Fibroblast of pulmonary artery (primary cell): ENCODE measurements at regions not wholly inside any gene's neighbourhood (a gene's known extent, or its start where the extent isn't known, plus 50 kb on each side); places are given as distances from the start of the nearest gene placed in this dataset.

Experiments
- DNase-seq: peaks from one replicate; pipeline ENCODE4 v3.0.0-alpha.2; 2010; ENCODE audit warnings: low read depth
- H3K4me3 ChIP-seq: replicated peaks from 2 replicates; pipeline ENCODE4 v1.5.1; 2011; ENCODE audit warnings: low read depth, mild to moderate bottlenecking, control low read depth, low read length, moderate library complexity
- TF ChIP-seq, protein P1 (sequence below): IDR thresholded peaks from 2 replicates; pipeline ENCODE4 v1.5.1; 2011; ENCODE audit warnings: mild to moderate bottlenecking, control low read depth, low read length, inconsistent platforms; ENCODE audit errors: missing control alignments

DNA sequence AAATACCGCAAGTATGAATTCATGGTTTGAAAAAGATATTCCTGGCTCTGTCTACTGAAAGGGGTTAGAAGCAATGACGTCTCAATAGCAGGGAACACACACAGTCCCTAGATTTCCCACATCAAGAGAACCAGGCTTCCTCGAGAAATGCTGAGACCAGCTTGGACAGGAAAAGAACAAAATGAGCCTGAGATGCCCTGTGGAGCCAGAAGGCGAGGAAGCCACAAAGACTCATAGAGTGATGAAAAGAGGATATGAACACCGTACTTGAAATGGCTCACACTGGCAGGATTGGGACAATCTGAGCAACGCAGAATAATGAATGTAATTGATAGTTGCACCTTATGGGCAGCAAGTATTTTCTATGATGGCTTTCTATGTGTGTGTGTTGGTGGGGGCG lies 302.4 kb upstream of the ATP10A start:
- H3K4me3 ChIP-seq = no peak overlapping the region
- TF ChIP-seq, protein P1, sequence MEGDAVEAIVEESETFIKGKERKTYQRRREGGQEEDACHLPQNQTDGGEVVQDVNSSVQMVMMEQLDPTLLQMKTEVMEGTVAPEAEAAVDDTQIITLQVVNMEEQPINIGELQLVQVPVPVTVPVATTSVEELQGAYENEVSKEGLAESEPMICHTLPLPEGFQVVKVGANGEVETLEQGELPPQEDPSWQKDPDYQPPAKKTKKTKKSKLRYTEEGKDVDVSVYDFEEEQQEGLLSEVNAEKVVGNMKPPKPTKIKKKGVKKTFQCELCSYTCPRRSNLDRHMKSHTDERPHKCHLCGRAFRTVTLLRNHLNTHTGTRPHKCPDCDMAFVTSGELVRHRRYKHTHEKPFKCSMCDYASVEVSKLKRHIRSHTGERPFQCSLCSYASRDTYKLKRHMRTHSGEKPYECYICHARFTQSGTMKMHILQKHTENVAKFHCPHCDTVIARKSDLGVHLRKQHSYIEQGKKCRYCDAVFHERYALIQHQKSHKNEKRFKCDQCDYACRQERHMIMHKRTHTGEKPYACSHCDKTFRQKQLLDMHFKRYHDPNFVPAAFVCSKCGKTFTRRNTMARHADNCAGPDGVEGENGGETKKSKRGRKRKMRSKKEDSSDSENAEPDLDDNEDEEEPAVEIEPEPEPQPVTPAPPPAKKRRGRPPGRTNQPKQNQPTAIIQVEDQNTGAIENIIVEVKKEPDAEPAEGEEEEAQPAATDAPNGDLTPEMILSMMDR = no peak
- DNase-seq = no peak

- no peak overlapping the region for H3K4me3 ChIP-seq
- no peak for DNase-seq
- TF ChIP-seq, protein P1 = no peak
Measured at GRCh38 chr15:26160343-26160742, 297.2 kb upstream of the ATP10A start.

DNA sequence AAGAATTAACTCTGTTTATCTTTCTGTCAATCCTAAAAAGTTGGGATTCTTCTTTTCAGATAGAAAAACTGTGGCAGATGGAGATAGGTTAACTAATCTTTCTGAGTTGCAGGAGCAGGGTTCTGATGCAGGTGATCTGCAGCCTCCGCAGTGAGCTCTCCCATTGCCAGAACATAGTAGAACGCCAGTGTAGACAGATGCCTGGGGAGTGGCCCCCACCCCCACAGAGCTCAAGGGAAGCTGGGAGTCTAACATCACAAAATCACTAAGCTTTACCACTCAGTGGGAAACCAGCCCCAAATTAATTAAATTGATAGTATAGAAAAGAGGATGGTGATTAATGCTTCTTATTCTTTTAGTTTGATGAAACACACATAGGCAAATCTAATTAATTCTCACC lies 295.0 kb upstream of the ATP10A start:
- TF ChIP-seq, protein P1 = no peak

GRCh38 chr15:26157081-26157480 lies 294.0 kb upstream of the ATP10A start:
- no peak for DNase-seq
- H3K4me3 ChIP-seq = no peak overlapping the region
- TF ChIP-seq, protein P1 = no peak

More for the DNA sequence above, 295.0 kb upstream of the ATP10A start:
- no peak overlapping the region for H3K4me3 ChIP-seq
- no peak for DNase-seq

- no peak for DNase-seq
- H3K4me3 ChIP-seq = no peak overlapping the region
- TF ChIP-seq, protein P1 = no peak
Measured at GRCh38 chr15:26156051-26156450, 292.9 kb upstream of the ATP10A start.

- DNase-seq = no peak
- no peak overlapping the region for H3K4me3 ChIP-seq
- TF ChIP-seq, protein P1 = no peak
Measured at GRCh38 chr15:26148156-26148860, 285.2 kb upstream of the ATP10A start.

DNA sequence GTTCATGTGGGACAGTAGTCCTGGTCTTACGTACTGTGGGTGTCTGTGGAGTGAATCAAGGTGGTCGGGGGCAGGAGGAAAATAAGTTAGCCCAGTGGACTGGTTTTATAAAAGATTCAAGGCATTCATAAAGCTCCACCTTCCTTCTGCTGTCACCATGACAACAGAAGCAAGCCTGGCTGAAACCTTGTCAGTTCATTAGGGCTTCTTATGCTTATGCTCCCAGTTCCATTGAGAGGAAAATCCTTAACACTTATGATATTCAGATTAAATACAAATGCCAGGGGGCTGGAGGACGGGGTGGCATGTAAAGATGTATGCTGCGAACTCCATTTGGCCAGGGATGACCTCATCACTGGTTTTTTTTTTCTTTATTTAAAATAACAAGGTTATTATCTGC lies 283.1 kb upstream of the ATP10A start:
- TF ChIP-seq, protein P1 = no peak
- DNase-seq = no peak
- no peak overlapping the region for H3K4me3 ChIP-seq
